ENCODE measurements at regions not wholly inside any gene's neighbourhood (a gene's known extent, or its start where the extent isn't known, plus 50 kb on each side); places are given as distances from the start of the nearest gene placed in this dataset.
"Not testable (repeated sequence)": the region's sequence is repeated elsewhere in the genome, so short reads cannot be mapped to it uniquely, and the experiment has no call there.

- H3K9me3 ChIP-seq = no peaks in the 10 kb centered on the region
- no peaks in the 10 kb centered on the region for H3K27me3 ChIP-seq
- H3K36me3 ChIP-seq = no peaks in the 10 kb centered on the region
- DNase-seq = no peak
- no peaks in the 10 kb centered on the region for H3K4me1 ChIP-seq
- intact Hi-C loops (cut with DNase I; ENCODE audit: low total_unique reads) = no loop called here
- no peak overlapping the region for H3K4me3 ChIP-seq
- no peak for TF ChIP-seq CTCF (IDR thresholded peaks at IDR 0.05)
- H3K27ac ChIP-seq = no peak overlapping the region
Measured at GRCh38 chr7:114148779-114149178, 230.0 kb upstream of the PPP1R3A start.

GRCh38 chr7:114141415-114141814 lies 222.6 kb upstream of the PPP1R3A start:
- intact Hi-C loops (cut with DNase I; ENCODE audit: low total_unique reads) = no loop called here
- H3K36me3 ChIP-seq = no peaks in the 10 kb centered on the region
- H3K4me3 ChIP-seq = no peak overlapping the region
- TF ChIP-seq CTCF (IDR thresholded peaks at IDR 0.05) = no peak
- no peaks in the 10 kb centered on the region for H3K4me1 ChIP-seq
- no peaks in the 10 kb centered on the region for H3K9me3 ChIP-seq
- no peaks in the 10 kb centered on the region for H3K27me3 ChIP-seq
- no peak for DNase-seq
- no peak overlapping the region for H3K27ac ChIP-seq

GRCh38 chr7:114140561-114140960 lies 221.8 kb upstream of the PPP1R3A start:
- H3K27ac ChIP-seq = no peak overlapping the region
- H3K36me3 ChIP-seq = no peaks in the 10 kb centered on the region
- intact Hi-C loops (cut with DNase I; ENCODE audit: low total_unique reads) = no loop called here
- H3K9me3 ChIP-seq = no peaks in the 10 kb centered on the region
- H3K4me1 ChIP-seq = no peaks in the 10 kb centered on the region
- no peak for TF ChIP-seq CTCF (IDR thresholded peaks at IDR 0.05)
- DNase-seq = no peak
- no peak overlapping the region for H3K4me3 ChIP-seq
- H3K27me3 ChIP-seq = no peaks in the 10 kb centered on the region

- H3K27ac ChIP-seq; H3K4me1 ChIP-seq; H3K27me3 ChIP-seq; DNase-seq; H3K4me3 ChIP-seq; intact Hi-C loops (cut with DNase I; ENCODE audit: low total_unique reads); H3K36me3 ChIP-seq; H3K9me3 ChIP-seq: not testable (repeated sequence)
Measured at GRCh38 chr7:114139690-114140089, 220.9 kb upstream of the PPP1R3A start.

GRCh38 chr7:114138587-114138986 lies 219.8 kb upstream of the PPP1R3A start:
- no peak for TF ChIP-seq CTCF (IDR thresholded peaks at IDR 0.05)
- H3K27ac ChIP-seq = no peak overlapping the region
- H3K36me3 ChIP-seq = no peaks in the 10 kb centered on the region
- intact Hi-C loops (cut with DNase I; ENCODE audit: low total_unique reads) = no loop called here
- no peaks in the 10 kb centered on the region for H3K4me1 ChIP-seq
- no peak for DNase-seq
- H3K4me3 ChIP-seq = no peak overlapping the region
- no peaks in the 10 kb centered on the region for H3K27me3 ChIP-seq
- H3K9me3 ChIP-seq = no peaks in the 10 kb centered on the region

- no peaks in the 10 kb centered on the region for H3K27me3 ChIP-seq
- DNase-seq = no peak
- H3K4me3 ChIP-seq = no peak overlapping the region
- no peak overlapping the region for H3K27ac ChIP-seq
- H3K4me1 ChIP-seq = no peaks in the 10 kb centered on the region
- H3K36me3 ChIP-seq = no peaks in the 10 kb centered on the region
- TF ChIP-seq CTCF (IDR thresholded peaks at IDR 0.05) = no peak
- H3K9me3 ChIP-seq = no peaks in the 10 kb centered on the region
- intact Hi-C loops (cut with DNase I; ENCODE audit: low total_unique reads) = no loop called here
Measured at GRCh38 chr7:114133717-114134116, 214.9 kb upstream of the PPP1R3A start.

Data from tibial artery (tissue), 4 donors.